Trophoblast cell (in vitro differentiated cells and primary cell): ENCODE measurements at regions not wholly inside any gene's neighbourhood (a gene's known extent, or its start where the extent isn't known, plus 50 kb on each side); places are given as distances from the start of the nearest gene placed in this dataset.

Source experiments
- DNase-seq, 2 donors: peaks; one replicate each; pipeline ENCODE4 v3.0.0-alpha.2; 2016
- H2AFZ ChIP-seq: 2 replicates; pipeline ENCODE4 v1.6.1; 2013; ENCODE audit warnings: low read length, moderate library complexity, mild to moderate bottlenecking; ENCODE audit not compliant: insufficient read depth, poor library complexity
- H2AK5ac ChIP-seq: 2 replicates; pipeline ENCODE4 v1.6.1; 2013; ENCODE audit warnings: mild to moderate bottlenecking, low read length
- H2BK120ac ChIP-seq: 2 replicates; pipeline ENCODE4 v1.6.1; 2013; ENCODE audit warnings: low read length, mild to moderate bottlenecking, moderate library complexity; ENCODE audit not compliant: insufficient read depth, poor library complexity
- H2BK12ac ChIP-seq: 2 replicates; pipeline ENCODE4 v1.6.1; 2013; ENCODE audit warnings: mild to moderate bottlenecking, low read length, moderate library complexity
- H2BK5ac ChIP-seq: 2 replicates; pipeline ENCODE4 v1.6.1; 2013; ENCODE audit warnings: low read length, low read depth, moderate library complexity, mild to moderate bottlenecking; ENCODE audit not compliant: poor library complexity
- H3K14ac ChIP-seq: 2 replicates; pipeline ENCODE4 v1.6.1; 2013; ENCODE audit warnings: mild to moderate bottlenecking, low read length
- H3K18ac ChIP-seq: 2 replicates; pipeline ENCODE4 v1.6.1; 2013; ENCODE audit warnings: mild to moderate bottlenecking, low read length
- H3K23ac ChIP-seq: 2 replicates; pipeline ENCODE4 v1.6.1; 2013; ENCODE audit warnings: low read length
- H3K27ac ChIP-seq: 2 replicates; pipeline ENCODE4 v1.5.1; 2013; ENCODE audit warnings: low read depth, mild to moderate bottlenecking, inconsistent platforms, low read length, moderate library complexity
- H3K27me3 ChIP-seq: 2 replicates; pipeline ENCODE4 v1.6.1; 2013; ENCODE audit warnings: inconsistent platforms, mild to moderate bottlenecking, low read length, moderate library complexity; ENCODE audit not compliant: insufficient read depth
- H3K36me3 ChIP-seq, 2 experiments: 1 replicate in 1 of 2; 2 replicates in 1 of 2; pipeline ENCODE4 v1.6.1; 2013; ENCODE audit warnings: low read length in 2 of 2, mild to moderate bottlenecking in 2 of 2, moderate library complexity in 1 of 2; ENCODE audit not compliant: insufficient read depth in 2 of 2, control insufficient read depth in 1 of 2
- H3K4ac ChIP-seq: 2 replicates; pipeline ENCODE4 v1.6.1; 2013; ENCODE audit warnings: low read depth, mild to moderate bottlenecking, low read length, moderate library complexity
- H3K4me1 ChIP-seq, 2 experiments: 1 replicate in 1 of 2; 2 replicates in 1 of 2; pipeline ENCODE4 v1.6.1; 2013; ENCODE audit warnings: low read length in 2 of 2, mild to moderate bottlenecking in 2 of 2, moderate library complexity in 1 of 2; ENCODE audit not compliant: insufficient read depth in 2 of 2, control insufficient read depth in 1 of 2
- H3K4me2 ChIP-seq: 2 replicates; pipeline ENCODE4 v1.6.1; 2013; ENCODE audit warnings: inconsistent platforms, mild to moderate bottlenecking, low read length, moderate library complexity
- H3K4me3 ChIP-seq: 2 replicates; pipeline ENCODE4 v1.5.1; 2013; ENCODE audit warnings: mild to moderate bottlenecking, low read depth, low read length, inconsistent platforms
- H3K79me1 ChIP-seq: one replicate; pipeline ENCODE4 v1.6.1; 2013; ENCODE audit warnings: low read length
- H3K79me2 ChIP-seq: 2 replicates; pipeline ENCODE4 v1.6.1; 2013; ENCODE audit warnings: low read length, mild to moderate bottlenecking; ENCODE audit not compliant: control insufficient read depth, insufficient read depth, poor library complexity
- H3K9ac ChIP-seq: 2 replicates; pipeline ENCODE4 v1.6.1; 2013; ENCODE audit warnings: mild to moderate bottlenecking, low read length
- H3K9me3 ChIP-seq: 2 replicates; pipeline ENCODE4 v1.6.1; 2013; ENCODE audit warnings: low read depth, mild to moderate bottlenecking, control low read depth, inconsistent platforms, low read length; ENCODE audit not compliant: insufficient read depth
- H4K12ac ChIP-seq: 2 replicates; pipeline ENCODE4 v1.6.1; 2013; ENCODE audit warnings: low read depth, mild to moderate bottlenecking, low read length, moderate library complexity
- H4K8ac ChIP-seq: 2 replicates; pipeline ENCODE4 v1.6.1; 2013; ENCODE audit warnings: low read depth, mild to moderate bottlenecking, low read length, moderate library complexity
- H4K91ac ChIP-seq: one replicate; pipeline ENCODE4 v1.6.1; 2013; ENCODE audit warnings: low read depth, mild to moderate bottlenecking, low read length, moderate library complexity
- WGBS: extraction: QIAGEN DNeasy Blood & Tissue Kit; methylation state at CpG from one replicate; pipeline ENCODE4 v1.1.7; 2013; ENCODE audit warnings: missing lambda C conversion rate; ENCODE audit not compliant: insufficient read length, insufficient coverage; ENCODE audit errors: extremely low coverage; 5-methylcytosine and 5-hydroxymethylcytosine counted together

GRCh38 chr14:56945291-56945690 lies 135.0 kb upstream of the OTX2 start:
- no peak overlapping the region for H3K4ac ChIP-seq
- no peak overlapping the region for H3K27ac ChIP-seq
- no peak overlapping the region for H3K4me2 ChIP-seq
- no peak overlapping the region for H2AK5ac ChIP-seq
- H3K79me1 ChIP-seq: no peaks in the 10 kb centered on the region
- no peak overlapping the region for H3K14ac ChIP-seq
- H2BK5ac ChIP-seq: no peak overlapping the region
- no peak overlapping the region for H3K4me3 ChIP-seq
- no peak overlapping the region for H4K91ac ChIP-seq
- H3K36me3 ChIP-seq: no peaks in the 10 kb centered on the region
- no peak overlapping the region for H3K9ac ChIP-seq
- no peaks in the 10 kb centered on the region for H3K27me3 ChIP-seq
- no peak overlapping the region for H4K12ac ChIP-seq
- no peak overlapping the region for H2BK12ac ChIP-seq
- H3K23ac ChIP-seq: no peak overlapping the region
- no peak overlapping the region for H3K18ac ChIP-seq
- H2BK120ac ChIP-seq: no peak overlapping the region
- H3K79me2 ChIP-seq: no peaks in the 10 kb centered on the region
- no peak overlapping the region for H4K8ac ChIP-seq
- H3K4me1 ChIP-seq: no peaks in the 10 kb centered on the region
- H3K9me3 ChIP-seq: no peaks in the 10 kb centered on the region
- H2AFZ ChIP-seq: no peak overlapping the region
- WGBS: no CpG with 5 or more reads among the region's 2 CpGs
- no peak for DNase-seq

- Histone ChIP-seq H3K23ac (no peak overlapping the region), H4K8ac (no peak overlapping the region), H3K4me1 (no peaks in the 10 kb centered on the region), H3K14ac (no peak overlapping the region), H2BK120ac (no peak overlapping the region), H3K4me3 (no peak overlapping the region), H3K79me2 (no peaks in the 10 kb centered on the region), H4K91ac (no peak overlapping the region), H3K27me3 (no peaks in the 10 kb centered on the region), H3K36me3 (no peaks in the 10 kb centered on the region), H2BK12ac (no peak overlapping the region), H2BK5ac (no peak overlapping the region), H3K18ac (no peak overlapping the region), H3K79me1 (no peaks in the 10 kb centered on the region), H3K4ac (no peak overlapping the region), H2AK5ac (no peak overlapping the region), H4K12ac (no peak overlapping the region), H3K4me2 (no peak overlapping the region), H2AFZ (no peak overlapping the region), H3K27ac (no peak overlapping the region), H3K9me3 (no peaks in the 10 kb centered on the region), H3K9ac (no peak overlapping the region)
- no peak for DNase-seq
- WGBS: no CpG with 5 or more reads among the region's 2 CpGs
These were observed 134.1 kb upstream of the OTX2 start for GRCh38 chr14:56944397-56944796.

GRCh38 chr14:56933446-56933845 lies 123.2 kb upstream of the OTX2 start:
- H4K91ac ChIP-seq: no peak overlapping the region
- no peak overlapping the region for H4K12ac ChIP-seq
- no peak overlapping the region for H3K18ac ChIP-seq
- H2BK12ac ChIP-seq: no peak overlapping the region
- no peak overlapping the region for H4K8ac ChIP-seq
- H2BK5ac ChIP-seq: no peak overlapping the region
- H3K79me1 ChIP-seq: no peaks in the 10 kb centered on the region
- no peak overlapping the region for H3K9ac ChIP-seq
- no peak overlapping the region for H3K4me2 ChIP-seq
- no peak overlapping the region for H2AK5ac ChIP-seq
- no peak overlapping the region for H3K4ac ChIP-seq
- no peaks in the 10 kb centered on the region for H3K79me2 ChIP-seq
- H3K4me1 ChIP-seq: no peaks in the 10 kb centered on the region
- no peak for DNase-seq
- H2AFZ ChIP-seq: no peak overlapping the region
- no peaks in the 10 kb centered on the region for H3K36me3 ChIP-seq
- H3K14ac ChIP-seq: no peak overlapping the region
- no peak overlapping the region for H3K27ac ChIP-seq
- H3K4me3 ChIP-seq: no peak overlapping the region
- H3K23ac ChIP-seq: no peak overlapping the region
- no peaks in the 10 kb centered on the region for H3K9me3 ChIP-seq
- H3K27me3 ChIP-seq: no peaks in the 10 kb centered on the region
- no peak overlapping the region for H2BK120ac ChIP-seq

GRCh38 chr14:56918849-56919574 lies 108.7 kb upstream of the OTX2 start:
- Histone ChIP-seq H3K23ac (no peak overlapping the region), H2AFZ (no peak overlapping the region), H3K4me2 (no peak overlapping the region), H3K9ac (no peak overlapping the region), H3K79me1 (no peaks in the 10 kb centered on the region), H4K91ac (no peak overlapping the region), H3K79me2 (no peaks in the 10 kb centered on the region), H3K27me3 (no peaks in the 10 kb centered on the region), H4K12ac (no peak overlapping the region), H3K14ac (no peak overlapping the region), H3K36me3 (no peaks in the 10 kb centered on the region), H4K8ac (no peak overlapping the region), H3K4me1 (no peaks in the 10 kb centered on the region), H3K18ac (no peak overlapping the region), H2BK12ac (no peak overlapping the region), H2BK5ac (no peak overlapping the region), H3K27ac (no peak overlapping the region), H3K4me3 (no peak overlapping the region), H3K4ac (no peak overlapping the region), H3K9me3 (peaks cover 1% of the 10 kb centered on the region), H2AK5ac (no peak overlapping the region), H2BK120ac (no peak overlapping the region)
- DNase-seq: no peak
- whole genome bisulfite sequencing: no CpG with 5 or more reads among the region's 3 CpGs
